Type B pancreatic cell (in vitro differentiated cells): ENCODE measurements at regions not wholly inside any gene's neighbourhood (a gene's known extent, or its start where the extent isn't known, plus 50 kb on each side); places are given as distances from the start of the nearest gene placed in this dataset.

ENCODE experiments used
- DNase-seq: peaks from one replicate; pipeline ENCODE4 v3.0.0; 2021; ENCODE audit warnings: mixed read lengths; ENCODE audit not compliant: unreplicated experiment; ENCODE audit errors: extremely low spot score
- H3K27ac Mint-ChIP-seq: 2 replicates; pipeline ENCODE4 v1.8.0; 2021; ENCODE audit warnings: mild to moderate bottlenecking, mixed read lengths
- H3K27me3 Mint-ChIP-seq: 2 replicates; pipeline ENCODE4 v1.8.0; 2021; ENCODE audit warnings: mixed read lengths
- H3K36me3 Mint-ChIP-seq: 2 replicates; pipeline ENCODE4 v1.8.0; 2021; ENCODE audit warnings: mixed read lengths
- H3K4me1 Mint-ChIP-seq: one replicate; pipeline ENCODE4 v1.8.0; 2021; ENCODE audit warnings: mixed read lengths; ENCODE audit not compliant: unreplicated experiment
- H3K4me3 Mint-ChIP-seq: 2 replicates; pipeline ENCODE4 v1.8.0; 2021; ENCODE audit warnings: mild to moderate bottlenecking, mixed read lengths
- H3K9me3 Mint-ChIP-seq: 2 replicates; pipeline ENCODE4 v1.8.0; 2021; ENCODE audit warnings: mixed read lengths
- CTCF ChIP-seq: fragments of 200-600 bp; sonication (generic); conservative IDR thresholded peaks from 2 replicates; pipeline ENCODE4 v1.5.0; 2021; ENCODE audit warnings: antibody characterized with exemption, mild to moderate bottlenecking

- Mint-ChIP-seq H3K27ac (peak overlapping the region; percentile 16), H3K9me3 (no peaks in the 10 kb centered on the region), H3K4me1 (peaks cover 18% of the 10 kb centered on the region), H3K36me3 (no peaks in the 10 kb centered on the region), H3K4me3 (no peak overlapping the region), H3K27me3 (no peaks in the 10 kb centered on the region)
- no peak for DNase-seq
- TF ChIP-seq CTCF, result no peak
These were observed 166.4 kb downstream of the FGF9 start for GRCh38 chr13:21837288-21837687.

GRCh38 chr13:21837841-21838551 is 167.1 kb downstream of the FGF9 start:
- H3K36me3 Mint-ChIP-seq, result no peaks in the 10 kb centered on the region
- H3K4me3 Mint-ChIP-seq, result no peak overlapping the region
- TF ChIP-seq CTCF, result peak; percentile 46
- peaks cover 18% of the 10 kb centered on the region for H3K4me1 Mint-ChIP-seq
- no peaks in the 10 kb centered on the region for H3K27me3 Mint-ChIP-seq
- no peak for DNase-seq
- no peaks in the 10 kb centered on the region for H3K9me3 Mint-ChIP-seq
- H3K27ac Mint-ChIP-seq, result peak overlapping the region; percentile 47

- DNase-seq, result no peak
- H3K27me3 Mint-ChIP-seq, result no peaks in the 10 kb centered on the region
- peaks cover 4% of the 10 kb centered on the region for H3K9me3 Mint-ChIP-seq
- H3K4me1 Mint-ChIP-seq, result no peaks in the 10 kb centered on the region
- no peak for TF ChIP-seq CTCF
- no peak overlapping the region for H3K27ac Mint-ChIP-seq
- no peak overlapping the region for H3K4me3 Mint-ChIP-seq
- no peaks in the 10 kb centered on the region for H3K36me3 Mint-ChIP-seq
These were observed 175.7 kb downstream of the FGF9 start for GRCh38 chr13:21846605-21847004.

GRCh38 chr13:21849323-21849722 is 178.4 kb downstream of the FGF9 start:
- no peaks in the 10 kb centered on the region for H3K36me3 Mint-ChIP-seq
- peak; percentile 74 for TF ChIP-seq CTCF
- peaks cover 4% of the 10 kb centered on the region for H3K9me3 Mint-ChIP-seq
- H3K4me3 Mint-ChIP-seq, result no peak overlapping the region
- H3K27ac Mint-ChIP-seq, result no peak overlapping the region
- no peak for DNase-seq
- H3K27me3 Mint-ChIP-seq, result no peaks in the 10 kb centered on the region
- H3K4me1 Mint-ChIP-seq, result no peaks in the 10 kb centered on the region

GRCh38 chr13:21850013-21851006 is 179.4 kb downstream of the FGF9 start:
- Mint-ChIP-seq H3K27me3 (no peaks in the 10 kb centered on the region), H3K36me3 (no peaks in the 10 kb centered on the region), H3K4me1 (no peaks in the 10 kb centered on the region), H3K4me3 (no peak overlapping the region), H3K9me3 (peaks cover 4% of the 10 kb centered on the region), H3K27ac (no peak overlapping the region)
- DNase-seq, result no peak
- no peak for TF ChIP-seq CTCF
